Activated T-cell treated with anti-CD3 and anti-CD28 coated beads, Interleukin-2, amount 50 U/mL, for 4 hours (primary cell): ENCODE measurements at regions not wholly inside any gene's neighbourhood (a gene's known extent, or its start where the extent isn't known, plus 50 kb on each side); places are given as distances from the start of the nearest gene placed in this dataset.

Experiments used
- ATAC-seq, 2 donors: fragments of 200-7000 bp; cut with Tn5 transposase; one replicate each; pipeline ENCODE4 v1.10.0; 2021
- DNase-seq: peaks from one replicate; pipeline ENCODE4 v3.0.0-alpha.2; 2020
- H3K27me3 Mint-ChIP-seq: one replicate; pipeline ENCODE4 v1.8.0; 2021; ENCODE audit warnings: low read depth, mixed read lengths
- H3K36me3 Mint-ChIP-seq: one replicate; pipeline ENCODE4 v1.8.0; 2022; ENCODE audit warnings: mixed read lengths; ENCODE audit not compliant: insufficient read depth
- H3K4me1 Mint-ChIP-seq: one replicate; pipeline ENCODE4 v1.8.0; 2021; ENCODE audit warnings: low read depth, mixed read lengths
- H3K4me3 Mint-ChIP-seq: one replicate; pipeline ENCODE4 v1.8.0; 2021; ENCODE audit warnings: mild to moderate bottlenecking, moderate library complexity, mixed read lengths
- H3K9me3 Mint-ChIP-seq: one replicate; pipeline ENCODE4 v1.8.0; 2021; ENCODE audit warnings: mixed read lengths

- ATAC-seq (no peak), DNase-seq (no peak)
- H3K9me3 Mint-ChIP-seq = no peaks in the 10 kb centered on the region
- no peaks in the 10 kb centered on the region for H3K36me3 Mint-ChIP-seq
- H3K4me3 Mint-ChIP-seq = no peak overlapping the region
- no peaks in the 10 kb centered on the region for H3K4me1 Mint-ChIP-seq
- no peaks in the 10 kb centered on the region for H3K27me3 Mint-ChIP-seq
Measured at GRCh38 chr7:84507529-84507928, 312.9 kb upstream of the SEMA3A start.

GRCh38 chr7:84506151-84506550, 311.6 kb upstream of the SEMA3A start:
- no peaks in the 10 kb centered on the region for H3K36me3 Mint-ChIP-seq
- no peaks in the 10 kb centered on the region for H3K27me3 Mint-ChIP-seq
- no peak for ATAC-seq
- H3K9me3 Mint-ChIP-seq = no peaks in the 10 kb centered on the region
- no peak overlapping the region for H3K4me3 Mint-ChIP-seq
- H3K4me1 Mint-ChIP-seq = no peaks in the 10 kb centered on the region
- no peak for DNase-seq

- DNase-seq (no peak), ATAC-seq (no peak)
- Mint-ChIP-seq H3K4me1 (no peaks in the 10 kb centered on the region), H3K4me3 (no peak overlapping the region), H3K27me3 (no peaks in the 10 kb centered on the region), H3K36me3 (no peaks in the 10 kb centered on the region), H3K9me3 (no peaks in the 10 kb centered on the region)
Measured at GRCh38 chr7:84502239-84502638, 307.6 kb upstream of the SEMA3A start.

- Mint-ChIP-seq H3K4me1 (no peaks in the 10 kb centered on the region), H3K27me3 (no peaks in the 10 kb centered on the region), H3K9me3 (no peaks in the 10 kb centered on the region), H3K36me3 (no peaks in the 10 kb centered on the region), H3K4me3 (no peak overlapping the region)
- ATAC-seq (no peak), DNase-seq (no peak)
Measured at GRCh38 chr7:84497873-84498272, 303.3 kb upstream of the SEMA3A start.

- Mint-ChIP-seq H3K36me3 (no peaks in the 10 kb centered on the region), H3K4me1 (no peaks in the 10 kb centered on the region), H3K4me3 (no peak overlapping the region), H3K27me3 (no peaks in the 10 kb centered on the region), H3K9me3 (no peaks in the 10 kb centered on the region)
- no peak for DNase-seq
- ATAC-seq = no peak
Measured at GRCh38 chr7:84495128-84495527, 300.5 kb upstream of the SEMA3A start.

GRCh38 chr7:84492098-84493034, 297.8 kb upstream of the SEMA3A start:
- Mint-ChIP-seq H3K4me1 (no peaks in the 10 kb centered on the region), H3K9me3 (no peaks in the 10 kb centered on the region), H3K27me3 (no peaks in the 10 kb centered on the region), H3K36me3 (no peaks in the 10 kb centered on the region), H3K4me3 (no peak overlapping the region)
- ATAC-seq (no peak), DNase-seq (no peak)

GRCh38 chr7:84490661-84491060, 296.1 kb upstream of the SEMA3A start:
- no peaks in the 10 kb centered on the region for H3K9me3 Mint-ChIP-seq
- H3K4me3 Mint-ChIP-seq = no peak overlapping the region
- no peaks in the 10 kb centered on the region for H3K36me3 Mint-ChIP-seq
- no peaks in the 10 kb centered on the region for H3K4me1 Mint-ChIP-seq
- H3K27me3 Mint-ChIP-seq = no peaks in the 10 kb centered on the region
- ATAC-seq (no peak), DNase-seq (no peak)

GRCh38 chr7:84484502-84485079, 290.0 kb upstream of the SEMA3A start:
- no peaks in the 10 kb centered on the region for H3K27me3 Mint-ChIP-seq
- DNase-seq = no peak
- H3K36me3 Mint-ChIP-seq = no peaks in the 10 kb centered on the region
- no peak overlapping the region for H3K4me3 Mint-ChIP-seq
- H3K9me3 Mint-ChIP-seq = no peaks in the 10 kb centered on the region
- ATAC-seq = no peak
- no peaks in the 10 kb centered on the region for H3K4me1 Mint-ChIP-seq

GRCh38 chr7:84482476-84482875, 287.9 kb upstream of the SEMA3A start:
- Mint-ChIP-seq H3K36me3 (no peaks in the 10 kb centered on the region), H3K4me1 (no peaks in the 10 kb centered on the region), H3K4me3 (no peak overlapping the region), H3K27me3 (no peaks in the 10 kb centered on the region), H3K9me3 (no peaks in the 10 kb centered on the region)
- DNase-seq (no peak), ATAC-seq (no peak)

- Mint-ChIP-seq H3K9me3 (no peaks in the 10 kb centered on the region), H3K4me1 (no peaks in the 10 kb centered on the region), H3K4me3 (no peak overlapping the region), H3K27me3 (no peaks in the 10 kb centered on the region), H3K36me3 (no peaks in the 10 kb centered on the region)
- no peak for ATAC-seq
- DNase-seq = no peak
Measured at GRCh38 chr7:84479059-84479458, 284.5 kb upstream of the SEMA3A start.

GRCh38 chr7:84477786-84478478, 283.3 kb upstream of the SEMA3A start:
- no peaks in the 10 kb centered on the region for H3K27me3 Mint-ChIP-seq
- no peak for ATAC-seq
- no peak for DNase-seq
- H3K4me1 Mint-ChIP-seq = no peaks in the 10 kb centered on the region
- H3K4me3 Mint-ChIP-seq = no peak overlapping the region
- H3K36me3 Mint-ChIP-seq = no peaks in the 10 kb centered on the region
- no peaks in the 10 kb centered on the region for H3K9me3 Mint-ChIP-seq

GRCh38 chr7:84474436-84474835, 279.8 kb upstream of the SEMA3A start:
- no peak for DNase-seq
- ATAC-seq = no peak
- Mint-ChIP-seq H3K4me1 (no peaks in the 10 kb centered on the region), H3K36me3 (no peaks in the 10 kb centered on the region), H3K9me3 (no peaks in the 10 kb centered on the region), H3K27me3 (no peaks in the 10 kb centered on the region), H3K4me3 (no peak overlapping the region)

- no peak for DNase-seq
- H3K27me3 Mint-ChIP-seq = no peaks in the 10 kb centered on the region
- H3K9me3 Mint-ChIP-seq = no peaks in the 10 kb centered on the region
- H3K4me1 Mint-ChIP-seq = no peaks in the 10 kb centered on the region
- H3K36me3 Mint-ChIP-seq = no peaks in the 10 kb centered on the region
- H3K4me3 Mint-ChIP-seq = no peak overlapping the region
- no peak for ATAC-seq
Measured at GRCh38 chr7:84471576-84471975, 277.0 kb upstream of the SEMA3A start.

- ATAC-seq = no peak
- Mint-ChIP-seq H3K4me1 (no peaks in the 10 kb centered on the region), H3K4me3 (no peak overlapping the region), H3K9me3 (no peaks in the 10 kb centered on the region), H3K36me3 (no peaks in the 10 kb centered on the region), H3K27me3 (no peaks in the 10 kb centered on the region)
- no peak for DNase-seq
Measured at GRCh38 chr7:84469034-84469433, 274.4 kb upstream of the SEMA3A start.

GRCh38 chr7:84462259-84462658, 267.7 kb upstream of the SEMA3A start:
- Mint-ChIP-seq H3K36me3 (no peaks in the 10 kb centered on the region), H3K4me3 (no peak overlapping the region), H3K4me1 (no peaks in the 10 kb centered on the region), H3K9me3 (no peaks in the 10 kb centered on the region), H3K27me3 (no peaks in the 10 kb centered on the region)
- DNase-seq (no peak), ATAC-seq (no peak)
